ENCODE measurements at regions not wholly inside any gene's neighbourhood (a gene's known extent, or its start where the extent isn't known, plus 50 kb on each side); places are given as distances from the start of the nearest gene placed in this dataset.

DNA sequence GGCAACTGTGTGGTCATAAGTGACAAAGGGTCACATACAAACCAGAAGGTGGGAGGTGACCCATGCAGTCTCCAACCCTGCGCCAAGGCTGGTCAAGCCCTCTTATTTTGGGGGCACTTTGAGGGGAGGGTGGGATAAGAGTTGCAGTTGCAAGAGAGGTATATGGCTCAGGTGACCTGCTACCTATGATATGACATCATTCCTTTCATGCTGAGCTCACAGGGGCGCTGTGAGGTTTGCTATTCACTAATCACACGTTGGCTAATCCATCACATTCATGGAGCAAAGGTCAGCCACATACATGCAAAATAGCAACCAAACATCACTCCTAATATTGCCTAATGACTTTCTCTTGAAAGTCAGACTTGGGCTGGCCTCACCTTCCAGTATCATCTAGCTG is 72.0 kb upstream of the PAXBP1 start:
- Histone ChIP-seq H3K9me3 (ENCODE audit: low read depth, low read length) (no peaks in the 10 kb centered on the region), H3K36me3 (ENCODE audit: insufficient read depth, low read length) (no peaks in the 10 kb centered on the region), H3K27ac (no peak overlapping the region), H3K4me3 (no peak overlapping the region), H3K9ac (ENCODE audit: insufficient read length) (no peak overlapping the region)
- no peak for DNase-seq (ENCODE audit: low read depth, low spot score)
- no peak for TF ChIP-seq POLR2AphosphoS5 (IDR thresholded peaks at IDR 0.05; ENCODE audit: borderline replicate concordance, low read depth, low read length)
- TF ChIP-seq FOXP2 (optimal IDR thresholded peaks at IDR 0.05; ENCODE audit: control extremely low read depth, extremely low read length, insufficient read depth): no peak
- TF ChIP-seq EZH2 (IDR thresholded peaks at IDR 0.05): no peak

DNA sequence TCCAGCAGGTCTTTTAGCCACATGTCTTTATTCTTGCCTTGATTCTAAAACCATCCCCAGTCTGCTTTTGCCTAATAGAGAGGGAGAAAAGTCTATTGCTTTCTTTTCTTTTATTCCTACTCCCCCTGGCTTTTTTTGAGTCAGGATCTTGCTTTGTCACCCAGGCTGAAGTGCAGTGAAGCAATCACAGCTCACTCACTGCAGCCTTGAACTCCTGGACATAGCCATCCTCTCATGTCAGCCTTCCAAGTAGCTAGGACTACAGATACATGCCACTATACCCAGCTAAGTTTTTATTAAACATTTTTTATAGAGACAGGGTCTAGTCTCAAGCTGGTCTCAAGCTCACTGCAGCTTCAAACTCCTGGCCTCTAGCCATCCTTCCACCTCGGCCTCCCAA is 72.5 kb upstream of the PAXBP1 start:
- Histone ChIP-seq H3K27ac (no peak overlapping the region), H3K36me3 (ENCODE audit: insufficient read depth, low read length) (no peaks in the 10 kb centered on the region), H3K9ac (ENCODE audit: insufficient read length) (no peak overlapping the region), H3K4me3 (no peak overlapping the region), H3K9me3 (ENCODE audit: low read depth, low read length) (no peaks in the 10 kb centered on the region)
- TF ChIP-seq EZH2 (IDR thresholded peaks at IDR 0.05) (no peak), POLR2AphosphoS5 (IDR thresholded peaks at IDR 0.05; ENCODE audit: borderline replicate concordance, low read depth, low read length) (no peak), FOXP2 (optimal IDR thresholded peaks at IDR 0.05; ENCODE audit: control extremely low read depth, extremely low read length, insufficient read depth) (no peak)
- DNase-seq (ENCODE audit: low read depth, low spot score): no peak

DNA sequence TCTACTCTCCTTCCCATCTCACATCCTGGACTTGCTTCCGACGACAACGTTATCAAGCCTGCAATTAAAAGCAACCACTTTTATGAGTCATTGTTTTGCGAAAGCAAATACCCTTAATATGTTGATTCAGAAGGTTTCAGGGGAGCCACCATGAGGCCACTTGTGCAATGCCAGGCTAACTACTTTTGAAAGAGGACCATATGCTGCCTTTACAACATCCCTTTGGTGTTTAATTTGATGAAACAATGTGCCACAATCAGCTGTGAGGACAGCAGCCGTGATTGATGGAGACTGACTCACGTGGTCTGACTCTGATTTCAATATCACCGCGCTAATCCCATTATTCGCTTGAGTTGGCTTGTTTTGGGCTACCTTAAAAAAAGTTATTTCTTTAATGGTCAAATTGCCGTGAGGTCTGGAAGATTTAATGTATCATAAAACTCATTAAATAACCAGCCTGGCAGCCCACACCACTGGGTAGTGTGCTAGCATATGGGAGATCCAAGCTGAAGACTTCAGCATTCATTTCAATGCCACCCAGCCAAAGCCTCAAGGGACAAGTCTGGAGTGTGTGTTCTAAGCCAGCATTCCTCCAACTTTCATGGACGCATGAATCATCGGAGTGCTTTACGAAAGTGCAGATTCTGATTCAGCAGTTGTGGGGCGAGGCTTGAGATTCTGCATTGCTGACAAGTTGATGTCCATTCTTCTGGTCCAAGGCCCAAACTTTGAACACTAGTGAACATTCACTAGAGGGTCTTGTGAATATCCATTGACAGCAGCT is 73.3 kb upstream of the PAXBP1 start:
- Histone ChIP-seq H3K27ac (no peak overlapping the region), H3K36me3 (ENCODE audit: insufficient read depth, low read length) (no peaks in the 10 kb centered on the region), H3K9me3 (ENCODE audit: low read depth, low read length) (no peaks in the 10 kb centered on the region), H3K4me3 (no peak overlapping the region), H3K9ac (ENCODE audit: insufficient read length) (no peak overlapping the region)
- TF ChIP-seq POLR2AphosphoS5 (IDR thresholded peaks at IDR 0.05; ENCODE audit: borderline replicate concordance, low read depth, low read length) (no peak), EZH2 (IDR thresholded peaks at IDR 0.05) (no peak)
- DNase-seq (ENCODE audit: low read depth, low spot score): no peak

DNA sequence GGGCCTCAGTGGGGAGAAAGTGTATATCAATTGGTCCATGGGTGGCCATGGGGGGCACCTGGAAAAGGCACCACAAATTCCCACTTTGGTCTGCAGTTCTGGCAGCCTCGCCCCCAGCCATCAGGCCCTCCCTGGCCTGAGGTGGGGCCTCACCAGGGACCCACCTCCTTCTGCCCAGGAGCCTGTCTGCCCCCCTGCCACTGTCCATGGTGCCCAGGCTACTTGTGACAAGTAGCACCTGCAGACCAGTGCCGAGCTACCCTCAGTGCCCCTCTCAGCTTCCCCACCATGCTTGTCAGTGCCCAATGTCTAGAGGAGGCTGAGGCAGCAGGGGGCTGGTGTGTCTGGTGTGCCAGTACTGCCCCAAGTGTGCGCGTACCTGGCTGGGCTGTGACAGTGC is 87.1 kb upstream of the PAXBP1 start:
- TF ChIP-seq POLR2AphosphoS5 (IDR thresholded peaks at IDR 0.05; ENCODE audit: borderline replicate concordance, low read depth, low read length): no peak
- Histone ChIP-seq H3K27ac (no peak overlapping the region), H3K36me3 (ENCODE audit: insufficient read depth, low read length) (no peaks in the 10 kb centered on the region), H3K9ac (ENCODE audit: insufficient read length) (no peak overlapping the region), H3K4me3 (no peak overlapping the region), H3K9me3 (ENCODE audit: low read depth, low read length) (no peaks in the 10 kb centered on the region)
- no peak for DNase-seq (ENCODE audit: low read depth, low spot score)

DNA sequence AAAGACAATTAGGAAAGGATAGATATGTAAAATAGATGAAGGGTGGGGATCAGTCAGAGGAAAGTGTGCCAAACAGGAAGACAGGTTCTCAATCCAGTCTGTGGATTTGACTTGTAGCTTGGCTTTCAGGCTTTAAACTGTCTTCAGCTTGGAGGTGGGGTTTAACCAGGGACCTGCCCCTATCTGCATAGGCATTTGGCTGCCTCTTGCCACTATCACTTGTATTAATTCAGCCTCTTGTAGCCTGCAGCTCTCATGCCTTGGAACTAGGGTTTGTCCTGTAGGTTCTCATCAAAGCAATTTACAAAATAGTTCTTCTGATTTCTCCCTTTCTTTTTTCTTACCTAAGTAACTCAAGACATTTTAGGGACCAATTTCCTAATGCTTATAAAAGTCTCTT is 88.8 kb upstream of the PAXBP1 start:
- Histone ChIP-seq H3K9ac (ENCODE audit: insufficient read length) (no peak overlapping the region), H3K27ac (no peak overlapping the region), H3K4me3 (no peak overlapping the region), H3K9me3 (ENCODE audit: low read depth, low read length) (no peaks in the 10 kb centered on the region), H3K36me3 (ENCODE audit: insufficient read depth, low read length) (no peaks in the 10 kb centered on the region)
- DNase-seq (ENCODE audit: low read depth, low spot score): no peak
- TF ChIP-seq EZH2 (IDR thresholded peaks at IDR 0.05): no peak
- TF ChIP-seq POLR2AphosphoS5 (IDR thresholded peaks at IDR 0.05; ENCODE audit: borderline replicate concordance, low read depth, low read length): no peak
- no peak for TF ChIP-seq FOXP2 (optimal IDR thresholded peaks at IDR 0.05; ENCODE audit: control extremely low read depth, extremely low read length, insufficient read depth)

DNA sequence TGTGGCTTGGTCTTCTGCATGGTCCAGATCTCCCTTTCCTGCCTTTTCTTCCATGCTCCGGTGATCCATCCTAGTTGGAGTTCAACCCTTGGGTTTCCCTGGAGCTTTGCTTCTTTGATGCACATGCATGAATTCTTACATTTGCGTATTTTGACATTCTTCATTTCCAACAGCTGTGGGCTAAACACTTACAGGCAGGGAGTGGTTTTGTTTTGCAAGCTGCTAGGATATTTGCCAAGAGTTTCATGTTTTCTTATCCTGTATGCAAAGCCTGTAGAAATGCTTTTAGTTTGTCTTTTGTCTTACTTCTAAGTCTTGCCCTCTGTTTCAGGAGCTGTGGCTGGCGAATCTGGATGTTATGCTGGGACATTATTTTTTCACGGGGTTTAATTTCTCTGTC is 90.3 kb upstream of the PAXBP1 start:
- no peak for TF ChIP-seq EZH2 (IDR thresholded peaks at IDR 0.05)
- TF ChIP-seq FOXP2 (optimal IDR thresholded peaks at IDR 0.05; ENCODE audit: control extremely low read depth, extremely low read length, insufficient read depth): no peak
- no peak for TF ChIP-seq POLR2AphosphoS5 (IDR thresholded peaks at IDR 0.05; ENCODE audit: borderline replicate concordance, low read depth, low read length)
- DNase-seq (ENCODE audit: low read depth, low spot score): no peak
- Histone ChIP-seq H3K27ac (no peak overlapping the region), H3K9me3 (ENCODE audit: low read depth, low read length) (no peaks in the 10 kb centered on the region), H3K9ac (ENCODE audit: insufficient read length) (no peak overlapping the region), H3K36me3 (ENCODE audit: insufficient read depth, low read length) (no peaks in the 10 kb centered on the region), H3K4me3 (no peak overlapping the region)

DNA sequence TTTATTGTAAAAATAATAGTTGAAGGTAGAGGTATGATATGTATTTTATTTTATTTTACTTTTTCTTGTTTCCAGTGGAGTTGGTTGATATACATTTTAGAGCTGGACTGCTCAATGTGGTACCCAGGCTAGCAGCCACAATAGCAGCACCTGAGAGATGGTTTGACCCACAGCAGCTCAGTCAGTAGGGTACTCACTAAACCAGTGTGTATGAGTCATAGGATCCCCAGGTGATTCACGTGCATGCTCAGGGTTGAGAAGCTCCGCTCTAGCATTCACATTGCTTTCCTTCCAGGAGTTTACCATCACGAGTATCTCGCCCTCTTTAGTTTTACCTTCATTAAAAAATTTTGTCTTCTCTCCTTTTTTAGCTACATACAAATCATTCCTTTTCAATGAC is 96.0 kb upstream of the PAXBP1 start:
- Histone ChIP-seq H3K36me3 (ENCODE audit: insufficient read depth, low read length) (no peaks in the 10 kb centered on the region), H3K9me3 (ENCODE audit: low read depth, low read length) (no peaks in the 10 kb centered on the region)
- DNase-seq (ENCODE audit: low read depth, low spot score): no peak

DNA sequence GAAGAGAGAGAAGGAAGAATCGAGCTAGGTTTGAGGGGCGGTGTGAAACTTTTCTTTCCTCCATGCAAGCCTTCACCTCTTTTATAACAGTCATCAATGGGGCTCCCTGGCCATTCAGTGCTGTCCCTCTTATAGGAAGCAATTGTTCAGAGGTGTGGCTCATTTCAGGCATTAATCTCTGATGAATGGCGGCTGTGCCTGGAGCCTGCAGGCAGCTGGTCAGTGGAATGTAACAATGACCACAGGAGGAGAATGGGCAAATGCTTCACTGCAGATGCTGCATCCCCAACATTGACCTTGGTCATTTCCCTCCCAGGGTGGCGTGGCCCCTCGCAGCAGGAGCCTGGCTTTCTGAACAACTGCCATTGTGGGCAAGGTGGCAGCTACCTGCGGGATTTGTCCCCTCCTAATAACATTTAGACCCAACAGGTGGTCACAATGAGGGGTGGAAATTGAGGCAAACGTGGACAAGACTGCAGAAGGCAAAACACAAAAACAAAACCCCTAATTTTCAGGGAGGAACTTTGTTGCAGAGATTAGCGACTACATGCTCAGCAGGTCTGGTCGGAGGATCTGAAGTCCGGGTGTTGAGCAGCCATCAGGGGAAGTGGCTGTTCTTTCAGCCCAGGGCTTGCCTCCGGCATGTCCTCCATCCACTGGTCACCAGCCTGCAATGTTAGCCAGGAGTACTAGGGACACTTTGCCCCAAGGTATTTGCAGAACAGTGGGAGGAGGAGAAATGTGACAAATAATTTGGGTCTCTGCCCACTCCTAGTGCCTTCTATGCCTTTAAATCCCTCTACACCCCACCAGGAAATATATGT is 97.3 kb upstream of the PAXBP1 start:
- TF ChIP-seq POLR2AphosphoS5 (IDR thresholded peaks at IDR 0.05; ENCODE audit: borderline replicate concordance, low read depth, low read length): no peak
- no peak for TF ChIP-seq FOXP2 (optimal IDR thresholded peaks at IDR 0.05; ENCODE audit: control extremely low read depth, extremely low read length, insufficient read depth)
- TF ChIP-seq EZH2 (IDR thresholded peaks at IDR 0.05): no peak
- no peak for DNase-seq (ENCODE audit: low read depth, low spot score)
- Histone ChIP-seq H3K4me3 (no peak overlapping the region), H3K9ac (ENCODE audit: insufficient read length) (no peak overlapping the region), H3K27ac (no peak overlapping the region), H3K9me3 (ENCODE audit: low read depth, low read length) (no peaks in the 10 kb centered on the region), H3K36me3 (ENCODE audit: insufficient read depth, low read length) (no peaks in the 10 kb centered on the region)

More for the DNA sequence above, 96.0 kb upstream of the PAXBP1 start:
- Histone ChIP-seq H3K9ac (ENCODE audit: insufficient read length) (no peak overlapping the region), H3K27ac (no peak overlapping the region), H3K4me3 (no peak overlapping the region)
- no peak for TF ChIP-seq EZH2 (IDR thresholded peaks at IDR 0.05)
- no peak for TF ChIP-seq POLR2AphosphoS5 (IDR thresholded peaks at IDR 0.05; ENCODE audit: borderline replicate concordance, low read depth, low read length)
- no peak for TF ChIP-seq FOXP2 (optimal IDR thresholded peaks at IDR 0.05; ENCODE audit: control extremely low read depth, extremely low read length, insufficient read depth)

All from SK-N-MC (cell line).